HG03432 (cell line): ENCODE measurements at regions not wholly inside any gene's neighbourhood (a gene's known extent, or its start where the extent isn't known, plus 50 kb on each side); places are given as distances from the start of the nearest gene placed in this dataset.

Experiments used
- ATAC-seq: cut with Tn5 transposase; IDR thresholded peaks from one replicate; pipeline ENCODE4 v1.9.1; 2021; ENCODE audit warnings: mild to moderate bottlenecking, moderate library complexity; ENCODE audit not compliant: unreplicated experiment

DNA sequence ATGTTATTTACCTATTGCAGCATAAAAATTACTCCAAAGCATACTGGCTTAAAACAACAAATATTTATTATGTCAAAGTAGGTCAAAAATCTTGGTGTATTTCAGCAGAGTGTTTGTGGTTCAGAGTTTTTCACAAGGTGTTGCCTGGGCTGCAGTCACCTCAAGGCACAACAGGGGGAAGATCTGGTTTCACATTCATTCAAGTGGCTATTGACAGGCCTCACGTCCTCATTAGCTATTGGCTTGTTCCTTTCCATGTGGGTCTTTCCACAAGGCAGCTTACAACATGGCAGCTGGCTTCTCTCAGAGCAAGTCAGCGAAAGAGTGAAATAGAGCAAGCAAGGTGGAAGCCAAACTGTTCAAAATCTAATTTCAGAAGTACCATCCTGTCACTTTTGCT is 602.9 kb downstream of the OLFM4 start:
- ATAC-seq = no peak

DNA sequence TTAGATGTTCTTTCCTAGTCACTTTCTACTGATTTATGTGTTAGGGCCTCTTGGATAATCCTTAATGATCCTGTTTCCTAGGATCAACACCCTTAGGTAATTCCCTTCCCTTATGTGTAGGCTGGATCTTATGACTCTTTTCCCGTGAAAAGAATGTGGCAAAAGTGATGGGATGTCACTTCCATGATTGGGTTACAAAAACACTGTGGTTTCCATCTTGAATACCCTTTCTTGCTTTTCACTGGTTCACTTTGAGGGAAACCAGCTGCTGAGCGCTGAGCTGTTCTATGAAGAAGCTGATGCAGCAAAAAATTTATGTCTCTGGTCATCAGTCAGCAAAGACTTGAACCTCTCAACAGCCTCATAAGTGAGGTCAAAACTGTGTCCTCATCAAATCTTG is 609.4 kb downstream of the OLFM4 start:
- ATAC-seq = no peak

DNA sequence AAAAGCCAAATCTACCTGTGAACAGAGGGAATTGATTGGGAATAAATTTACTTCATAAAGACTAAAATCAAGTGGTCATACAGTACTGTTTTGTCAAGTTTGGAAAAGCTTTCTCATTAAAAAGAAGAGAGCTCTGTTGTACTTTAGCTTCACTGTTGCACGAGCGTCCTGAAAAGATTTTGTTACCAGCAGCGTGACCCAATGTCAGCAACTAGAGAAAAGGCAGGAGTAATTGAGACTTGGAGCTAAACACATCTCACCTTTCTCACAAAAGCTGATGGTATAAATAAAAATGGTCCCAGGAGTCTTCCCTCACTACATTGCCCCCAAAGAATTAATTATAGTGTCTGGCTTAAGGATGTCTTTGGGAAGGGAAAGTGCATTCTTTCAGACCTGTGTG is 613.7 kb downstream of the OLFM4 start:
- no peak for ATAC-seq

DNA sequence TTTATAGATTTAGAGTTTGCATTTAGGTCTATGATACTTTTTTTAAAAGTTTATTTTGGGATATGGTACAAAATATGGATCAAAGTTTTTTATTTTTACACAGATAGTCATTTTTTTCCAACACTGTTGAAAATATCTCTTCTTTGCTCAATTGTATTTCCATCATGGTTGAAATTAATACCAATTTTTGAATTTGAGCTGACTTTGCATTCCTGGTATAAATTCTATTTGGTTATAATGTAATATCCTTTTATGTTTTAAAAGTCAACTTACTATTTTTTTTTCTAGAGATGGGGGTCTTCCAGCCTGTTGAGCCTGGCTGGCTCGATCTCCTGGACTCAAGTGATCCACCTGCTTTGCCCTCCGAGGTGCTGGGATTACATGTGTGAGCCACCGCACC is 620.1 kb downstream of the OLFM4 start:
- ATAC-seq = no peak

DNA sequence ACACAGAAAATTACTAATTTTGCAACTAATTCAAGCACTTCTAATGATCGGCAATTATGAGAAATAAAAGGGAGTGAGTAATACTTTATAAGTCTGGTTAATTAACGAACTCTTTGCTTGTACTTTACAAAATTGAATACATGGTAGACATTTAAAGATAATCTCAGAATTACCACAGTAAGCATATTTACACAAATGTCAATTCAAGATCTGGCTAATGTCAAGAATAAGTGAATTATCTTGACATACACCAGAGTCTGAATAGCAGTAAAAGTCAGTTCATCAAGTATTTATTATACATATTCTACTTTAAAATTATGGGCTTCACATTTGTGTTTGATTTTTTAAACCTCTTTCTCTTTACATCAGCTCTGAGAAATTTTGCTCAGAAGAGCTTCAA is 643.4 kb downstream of the OLFM4 start:
- ATAC-seq = no peak

DNA sequence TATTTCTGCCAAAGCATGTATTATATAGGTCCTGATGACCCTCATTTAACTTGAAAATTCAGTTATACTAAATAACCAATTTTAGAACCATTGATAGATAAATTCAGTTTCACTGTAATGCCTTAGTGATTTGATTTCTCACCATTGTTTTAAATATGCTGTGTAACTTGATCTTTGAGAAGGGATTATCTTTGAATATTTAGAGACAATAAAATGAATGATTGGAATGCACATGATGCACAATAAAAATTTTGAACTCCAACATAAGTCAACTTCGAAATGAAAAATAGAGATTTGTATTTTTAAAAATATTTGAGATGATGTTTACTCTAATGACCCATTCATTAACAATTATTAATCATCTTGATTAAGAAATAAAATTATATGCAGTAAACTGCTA is 654.5 kb downstream of the OLFM4 start:
- no peak for ATAC-seq

DNA sequence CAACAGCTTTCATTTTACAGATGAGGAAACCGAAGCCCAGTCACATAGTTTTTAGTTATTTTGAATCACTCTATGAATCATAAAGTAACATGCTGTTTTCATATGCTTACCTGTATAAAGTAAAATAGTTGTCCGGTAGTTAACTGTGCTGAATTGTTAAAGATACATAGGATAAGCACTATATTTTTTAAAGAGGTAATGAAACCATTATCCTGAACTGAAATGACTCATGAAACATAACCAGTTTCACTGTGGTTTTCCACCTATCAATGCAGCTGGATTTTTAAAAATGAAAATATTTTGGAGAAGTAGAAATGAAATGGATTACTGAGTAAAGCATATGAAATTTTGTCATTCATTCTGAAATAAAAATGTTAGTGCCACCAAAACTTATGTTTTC is 655.0 kb downstream of the OLFM4 start:
- no peak for ATAC-seq

DNA sequence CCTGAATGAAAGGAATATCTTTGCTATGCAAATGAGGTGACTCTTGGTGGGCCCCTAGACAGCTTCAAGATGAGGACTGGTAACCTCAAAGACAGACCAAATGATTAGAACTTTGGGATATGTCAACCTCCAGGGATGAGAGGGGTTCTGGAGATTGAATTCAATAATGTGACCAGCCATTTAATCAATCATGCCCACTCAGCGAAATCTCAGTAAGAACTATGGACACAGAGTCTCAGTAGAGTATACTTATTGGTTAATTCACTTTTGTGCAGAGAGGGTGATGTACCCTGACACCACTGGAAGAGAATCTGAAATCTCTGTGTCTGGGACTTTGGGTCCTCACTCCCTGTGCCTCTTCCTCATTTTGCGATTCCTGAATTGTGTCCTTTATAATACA is 662.8 kb downstream of the OLFM4 start:
- no peak for ATAC-seq

DNA sequence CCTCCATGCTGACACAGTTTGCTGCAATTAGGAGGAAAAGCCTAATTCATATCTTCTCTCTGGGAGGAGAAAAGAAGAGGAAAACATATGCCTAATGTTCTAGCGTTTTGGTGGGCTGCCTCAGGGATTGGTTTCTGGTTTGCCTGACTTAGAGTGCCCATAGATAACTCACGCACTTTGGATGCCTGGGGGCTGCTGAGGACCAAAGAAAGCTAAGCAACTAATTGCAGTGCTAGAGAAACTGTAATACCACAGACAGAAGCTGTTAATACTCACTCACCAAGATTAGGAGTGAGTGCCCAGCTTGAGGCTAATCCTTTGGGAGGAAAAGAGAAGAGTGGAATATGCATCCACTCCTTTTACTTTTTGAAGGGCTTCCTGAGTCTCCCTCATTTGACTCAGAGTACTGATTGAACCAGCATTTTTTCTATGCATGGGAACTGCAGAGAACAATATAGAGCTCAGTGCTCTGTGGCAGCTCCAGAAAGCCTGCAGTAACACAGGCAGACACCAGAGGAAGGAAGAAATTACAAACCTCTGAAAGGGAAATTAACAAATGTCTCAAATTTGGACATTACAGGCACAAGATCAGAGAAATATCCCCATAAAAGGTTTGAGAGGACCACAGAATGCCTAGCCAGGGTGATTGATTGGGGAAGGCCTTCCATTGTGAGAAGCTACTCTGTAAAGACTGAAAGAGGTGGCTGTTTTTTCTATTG is 666.4 kb downstream of the OLFM4 start:
- ATAC-seq = no peak

DNA sequence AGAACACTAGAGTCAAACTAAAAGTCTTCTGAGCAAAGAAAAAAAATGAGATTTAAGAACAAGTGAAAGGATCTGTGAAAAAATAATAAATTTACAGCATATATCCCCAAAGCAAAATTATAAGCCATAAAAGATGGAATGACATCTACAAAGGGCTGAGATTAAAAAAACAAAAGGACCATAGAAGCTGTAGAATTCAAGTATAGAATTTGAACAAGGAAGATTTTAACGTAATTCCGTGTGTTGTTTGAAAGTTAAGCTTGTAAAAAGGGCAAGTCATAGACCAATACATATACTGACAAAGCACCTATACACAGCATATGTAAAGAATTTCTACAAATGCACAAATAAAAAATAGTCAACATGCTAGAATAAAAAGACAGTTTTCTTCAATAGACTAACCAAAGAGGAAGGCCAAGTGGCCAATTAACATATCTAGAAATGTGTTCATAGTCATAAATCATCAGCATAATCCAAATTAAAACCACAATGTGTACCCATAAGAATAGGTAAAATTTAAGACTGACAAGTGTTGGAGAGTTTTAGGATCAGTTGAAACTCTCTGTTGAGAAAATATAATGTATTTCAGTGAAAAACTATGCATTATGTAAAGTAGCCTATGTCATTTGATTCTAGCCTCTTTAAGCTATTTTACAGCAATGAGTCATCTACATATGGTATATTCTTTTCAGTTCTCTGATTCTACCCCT is 674.9 kb downstream of the OLFM4 start:
- ATAC-seq = no peak

DNA sequence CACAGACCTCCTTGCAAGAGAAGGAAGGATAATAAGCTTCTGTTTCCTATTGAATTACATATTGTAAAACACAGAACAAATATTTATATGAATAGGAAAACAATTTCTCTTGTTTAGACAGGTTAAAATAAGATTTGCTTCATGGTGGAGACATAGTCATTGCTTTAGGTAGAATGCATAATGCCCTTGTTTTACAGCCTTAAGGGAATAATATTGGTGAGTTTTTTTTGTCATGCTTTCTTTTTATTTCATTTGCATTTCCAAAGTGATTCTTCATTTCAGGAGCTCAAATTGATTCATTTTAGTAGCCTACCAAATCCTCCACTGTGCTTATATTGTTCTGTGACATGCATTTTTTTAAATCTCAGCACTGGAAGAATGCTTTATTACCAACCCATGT is 690.7 kb downstream of the OLFM4 start:
- no peak for ATAC-seq

DNA sequence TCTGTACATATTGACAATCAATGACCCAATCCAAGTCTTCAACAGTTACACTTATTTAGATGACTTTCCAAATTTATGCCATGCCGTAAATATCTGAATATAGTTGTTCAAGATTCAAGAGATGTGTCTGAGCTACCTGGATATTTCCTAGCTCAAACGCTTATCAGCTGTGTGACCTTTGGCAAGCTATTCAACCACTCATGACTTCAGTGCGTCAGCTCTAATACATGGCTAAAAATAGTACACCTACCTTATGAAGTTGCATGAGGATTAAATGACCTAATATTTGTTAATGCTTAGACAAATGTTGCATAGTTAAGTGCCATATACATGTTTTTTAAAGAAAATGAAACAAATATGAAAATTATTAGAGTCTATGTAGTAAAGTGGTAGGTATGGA is 704.1 kb downstream of the OLFM4 start:
- no peak for ATAC-seq

DNA sequence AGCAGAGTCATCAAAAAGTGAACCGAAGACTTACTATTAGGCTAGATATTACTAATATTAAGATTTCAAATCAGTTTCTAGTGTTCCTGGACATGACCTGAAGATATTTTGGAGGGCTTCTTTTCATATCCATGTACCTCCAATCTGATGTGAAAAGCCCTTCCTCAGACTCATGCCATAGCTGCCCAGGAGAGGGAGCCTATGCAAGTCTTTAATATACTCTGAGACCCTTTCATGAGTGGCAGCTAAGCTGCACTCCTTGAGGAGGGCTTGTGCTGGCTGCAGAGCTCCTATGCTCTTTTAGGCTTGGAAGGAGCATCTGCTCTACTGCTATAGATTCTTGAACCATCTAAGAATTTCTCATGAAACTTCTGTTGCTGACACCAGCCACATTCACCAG is 715.3 kb downstream of the OLFM4 start:
- no peak for ATAC-seq

DNA sequence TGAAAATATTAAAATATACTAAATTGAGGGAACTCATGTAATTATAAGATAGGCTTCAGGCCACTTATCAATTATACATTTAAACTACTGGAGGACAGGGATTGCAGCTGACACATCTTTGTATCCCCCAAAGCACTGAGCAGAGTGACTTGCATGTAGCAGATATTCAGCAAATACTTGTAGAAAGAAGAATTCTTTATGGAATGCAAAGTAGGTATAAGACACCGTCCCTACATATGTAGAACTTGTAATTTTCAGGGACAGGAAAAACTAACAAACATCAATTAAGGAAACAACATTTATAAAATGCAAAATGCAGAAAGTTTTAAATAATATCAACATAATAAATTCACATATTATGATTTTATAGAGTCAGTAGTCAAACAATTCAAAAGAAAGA is 719.2 kb downstream of the OLFM4 start:
- no peak for ATAC-seq

DNA sequence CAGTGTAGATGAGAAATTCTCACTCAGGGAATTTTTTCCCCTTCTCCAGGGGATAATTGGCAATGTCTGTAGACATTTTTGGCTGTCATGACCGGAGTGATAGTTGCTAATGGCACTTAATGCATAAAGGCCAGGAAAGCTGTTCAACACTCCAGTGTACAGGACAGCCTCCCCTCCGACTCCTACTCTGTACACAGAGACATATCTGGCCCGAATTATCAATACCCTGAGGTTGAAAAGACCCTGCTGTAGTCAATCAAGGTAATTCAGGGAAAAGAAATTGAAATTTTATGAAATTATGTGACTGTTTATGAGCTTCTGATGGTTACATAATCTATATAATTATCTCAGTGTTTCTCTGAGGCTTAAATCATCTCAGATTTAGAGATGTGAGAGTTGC is 720.7 kb downstream of the OLFM4 start:
- ATAC-seq = no peak

DNA sequence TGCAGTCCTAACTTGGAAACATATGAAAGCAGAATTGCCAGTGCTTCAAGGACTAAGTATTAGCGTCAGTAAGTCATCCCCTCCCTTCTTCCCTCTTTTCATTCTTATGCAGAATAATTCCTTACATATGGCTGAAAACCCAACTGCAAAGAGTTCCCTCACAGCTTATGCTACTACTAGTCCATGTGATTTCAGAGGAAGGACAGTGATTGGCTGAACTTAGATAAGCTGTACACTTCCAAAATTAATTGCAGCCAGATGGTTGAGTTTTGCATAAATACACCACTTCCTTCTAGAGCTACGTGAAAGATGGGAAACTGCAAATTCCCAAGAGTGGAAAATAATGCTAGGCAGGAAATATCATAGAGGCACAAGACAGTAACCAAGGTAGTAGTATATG is 730.4 kb downstream of the OLFM4 start:
- no peak for ATAC-seq

DNA sequence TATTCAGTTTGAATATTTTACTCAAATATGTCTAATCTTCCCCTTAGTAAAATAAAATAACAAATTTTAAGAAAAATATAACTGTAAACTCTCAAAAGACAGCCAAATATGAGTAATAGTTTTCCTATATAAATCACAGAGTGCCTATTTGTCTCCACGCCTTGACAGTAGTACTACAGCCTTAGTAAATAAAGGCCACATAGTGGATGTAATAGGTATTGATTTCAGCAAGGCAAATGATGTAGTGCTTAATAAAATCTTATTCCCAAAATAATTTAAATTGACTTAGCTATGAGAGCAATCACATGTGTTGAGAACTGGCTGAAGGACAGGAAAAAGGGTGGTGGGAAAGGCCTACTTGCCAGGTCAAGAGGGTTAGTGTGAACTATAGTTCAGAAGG is 747.2 kb downstream of the OLFM4 start:
- ATAC-seq = no peak

DNA sequence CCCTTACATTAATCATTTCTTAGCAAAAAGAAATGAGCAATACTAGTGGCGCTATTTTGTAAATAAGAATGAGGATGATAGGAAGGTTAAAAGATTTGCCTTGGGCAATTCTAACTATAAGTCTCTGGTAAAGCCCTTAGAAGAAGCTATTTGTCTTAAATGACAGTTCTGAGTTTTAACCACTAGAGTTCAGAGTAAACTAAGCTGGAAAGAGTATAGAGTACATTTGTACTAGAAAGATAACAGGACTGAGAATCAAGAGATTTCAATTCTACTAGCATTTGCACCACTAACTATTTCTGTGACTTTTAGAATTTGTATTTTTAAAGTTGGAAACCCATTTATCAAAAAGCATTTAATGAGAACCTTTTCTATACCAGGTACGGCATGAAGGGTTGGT is 750.3 kb downstream of the OLFM4 start:
- no peak for ATAC-seq

DNA sequence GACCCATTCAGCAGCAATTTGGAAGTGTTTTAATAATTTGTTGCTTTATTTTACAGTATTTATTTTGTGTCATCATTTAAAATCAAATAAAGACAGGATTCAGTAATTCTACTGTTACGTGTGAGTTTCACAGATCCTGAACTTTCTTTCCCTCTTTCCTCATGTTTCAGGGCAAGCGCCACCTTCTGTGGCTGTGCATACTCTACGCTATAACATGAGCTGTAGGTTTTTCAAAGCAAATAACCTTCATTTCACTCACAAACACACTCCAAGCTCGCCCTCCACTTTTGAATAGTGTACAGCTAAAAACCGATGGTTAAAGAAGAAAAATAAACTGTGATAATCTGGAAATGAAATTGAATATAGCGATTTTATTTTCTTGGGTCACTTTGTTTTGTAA is 753.3 kb downstream of the OLFM4 start:
- ATAC-seq = no peak

DNA sequence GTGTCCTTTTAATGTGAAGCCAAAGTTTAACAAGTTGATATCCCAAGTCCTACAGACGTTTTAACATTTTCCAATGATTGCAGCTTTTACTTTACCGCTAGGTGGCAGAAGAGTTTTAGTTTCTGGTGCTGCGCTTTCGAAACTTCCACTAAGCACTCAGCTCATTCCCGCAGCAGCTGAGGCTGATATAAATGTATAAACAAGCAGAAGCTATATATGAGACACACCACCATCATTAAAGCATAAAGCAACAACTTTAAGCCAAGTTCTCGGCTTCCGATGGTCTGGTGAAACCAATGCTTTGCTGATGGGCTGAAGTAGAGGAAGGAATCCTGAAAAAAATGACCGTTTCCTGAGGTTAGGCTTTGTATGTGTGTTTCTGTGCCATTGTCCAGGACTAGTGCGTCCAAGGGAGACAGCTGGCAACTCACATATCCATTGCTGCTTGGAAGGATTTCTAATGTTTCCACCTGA is 753.9 kb downstream of the OLFM4 start:
- ATAC-seq = peak; percentile 86

DNA sequence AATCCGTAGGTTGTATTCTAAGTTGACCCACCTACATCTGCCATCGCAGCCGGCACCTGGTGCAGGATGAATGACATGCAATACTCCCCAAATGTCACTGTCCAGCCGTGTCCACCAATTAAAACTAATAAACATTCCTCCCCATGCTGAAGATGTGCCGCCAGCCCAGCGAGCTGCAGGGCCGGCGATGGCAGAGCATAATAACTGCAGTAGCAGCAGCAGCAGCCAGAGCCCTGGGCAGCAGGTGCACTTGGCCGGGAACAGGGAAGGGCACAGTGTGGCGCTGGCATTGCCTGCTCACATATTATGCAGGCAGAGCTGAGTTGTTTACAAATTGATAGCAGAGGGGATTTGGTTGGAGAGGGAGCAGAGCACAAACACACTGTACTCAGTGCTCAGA is 754.9 kb downstream of the OLFM4 start:
- no peak for ATAC-seq

DNA sequence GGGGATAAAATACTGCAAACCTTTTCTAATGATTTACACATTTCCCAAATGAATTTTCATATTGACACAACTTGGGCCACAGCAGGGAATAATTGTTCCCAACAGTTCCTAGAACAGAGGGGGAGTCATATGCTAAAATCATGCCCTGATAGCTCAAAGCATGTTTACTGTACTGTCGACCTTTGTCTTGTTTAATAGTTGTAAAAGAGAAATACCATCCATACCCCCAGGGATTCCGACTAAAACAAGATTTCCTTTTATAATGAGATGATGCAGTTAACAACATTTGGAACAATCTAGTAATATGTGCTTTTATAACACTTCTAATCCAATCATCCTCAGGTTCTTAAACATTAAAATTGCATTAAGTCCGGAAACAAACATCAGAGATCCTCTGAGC is 759.7 kb downstream of the OLFM4 start:
- ATAC-seq = no peak

DNA sequence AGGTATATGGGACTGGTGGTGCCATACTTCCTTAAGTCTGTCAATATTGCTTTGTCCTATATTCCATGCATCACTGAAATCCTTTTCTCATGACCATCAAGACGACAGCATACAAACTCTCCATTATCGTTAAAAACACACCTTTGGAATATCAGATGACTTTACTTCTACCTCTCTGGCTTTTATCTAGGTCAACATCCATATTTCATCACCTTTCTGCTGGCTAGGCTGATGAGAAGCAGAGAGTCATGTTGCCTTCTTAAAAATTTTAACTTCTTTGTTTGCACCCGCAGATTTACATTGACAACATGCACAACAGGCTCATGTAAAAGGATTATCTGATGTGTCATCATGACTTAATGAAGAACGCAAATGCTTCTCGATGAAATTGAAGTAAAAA is 771.4 kb downstream of the OLFM4 start:
- ATAC-seq = no peak
